ENCODE measurements at regions not wholly inside any gene's neighbourhood (a gene's known extent, or its start where the extent isn't known, plus 50 kb on each side); places are given as distances from the start of the nearest gene placed in this dataset.

DNA sequence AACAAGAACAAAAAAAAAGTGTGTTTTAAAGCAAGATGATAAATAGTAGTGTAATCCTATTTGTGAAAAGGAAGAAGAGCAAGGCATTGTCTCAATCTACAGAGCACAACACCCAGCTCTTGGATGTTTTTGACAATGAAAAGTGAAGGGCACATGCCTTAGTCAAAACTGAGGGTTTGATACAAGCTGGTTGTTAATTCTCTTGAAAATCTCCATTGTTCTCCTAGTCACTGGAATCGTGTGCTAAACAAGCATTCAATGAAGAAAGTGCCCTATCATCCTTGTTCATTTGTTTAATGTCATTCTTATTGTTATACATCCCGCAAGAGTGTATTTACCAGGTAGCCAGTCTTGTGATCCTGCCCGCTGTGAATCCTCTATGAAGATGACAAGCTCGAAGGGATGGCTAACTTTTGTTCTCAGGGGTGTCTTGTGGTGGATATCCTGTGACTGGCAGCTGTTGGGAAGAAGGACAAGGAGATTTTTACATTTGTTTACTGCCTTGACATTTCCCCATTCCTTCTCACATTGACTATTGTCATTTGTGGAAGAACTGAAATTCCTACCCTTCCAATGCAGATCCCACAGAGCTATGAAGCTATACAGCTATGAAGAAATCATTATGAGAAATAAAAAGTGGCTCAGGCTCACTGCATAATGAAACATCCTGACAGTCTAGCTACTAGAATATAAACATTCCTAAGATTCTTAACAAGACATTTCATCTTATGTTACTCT lies 175.9 kb downstream of the VGLL3 start:
- intact Hi-C loops (cut with micrococcal nuclease; ENCODE audit: unreplicated experiment), result no loop called here
- CTCF ChIA-PET, result no interaction called here
- POLR2A ChIA-PET (ENCODE audit: low non-redundant PET), result no interaction called here

DNA sequence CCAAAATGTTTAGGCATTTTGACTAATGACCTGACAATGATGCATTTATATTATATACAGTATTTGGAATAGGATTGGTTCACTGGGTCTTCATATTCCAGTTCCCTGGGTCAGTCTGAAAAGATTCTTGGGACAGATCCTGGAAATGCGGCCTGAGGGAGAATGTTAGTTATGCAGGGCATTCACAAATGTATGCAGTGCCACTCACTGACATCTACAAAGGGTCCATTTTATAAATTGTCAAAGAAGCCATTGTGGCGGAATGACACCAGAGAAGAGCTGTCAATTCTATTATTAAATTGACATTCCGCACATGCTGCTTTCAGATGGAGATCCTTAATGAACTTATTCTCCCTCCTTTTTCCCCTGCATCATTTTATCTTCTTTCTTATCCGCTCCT lies 176.6 kb downstream of the VGLL3 start:
- no peaks in the 10 kb centered on the region for H3K27me3 ChIP-seq (replicated peaks; ENCODE audit: insufficient read depth, low read depth, low read length, poor library complexity)
- DNase-seq (ENCODE audit: low spot score), result no peak
- H3K9me3 ChIP-seq (ENCODE audit: low read depth, low read length, poor library complexity, severe bottlenecking), result no peaks in the 10 kb centered on the region
- TF ChIP-seq, protein P1, sequence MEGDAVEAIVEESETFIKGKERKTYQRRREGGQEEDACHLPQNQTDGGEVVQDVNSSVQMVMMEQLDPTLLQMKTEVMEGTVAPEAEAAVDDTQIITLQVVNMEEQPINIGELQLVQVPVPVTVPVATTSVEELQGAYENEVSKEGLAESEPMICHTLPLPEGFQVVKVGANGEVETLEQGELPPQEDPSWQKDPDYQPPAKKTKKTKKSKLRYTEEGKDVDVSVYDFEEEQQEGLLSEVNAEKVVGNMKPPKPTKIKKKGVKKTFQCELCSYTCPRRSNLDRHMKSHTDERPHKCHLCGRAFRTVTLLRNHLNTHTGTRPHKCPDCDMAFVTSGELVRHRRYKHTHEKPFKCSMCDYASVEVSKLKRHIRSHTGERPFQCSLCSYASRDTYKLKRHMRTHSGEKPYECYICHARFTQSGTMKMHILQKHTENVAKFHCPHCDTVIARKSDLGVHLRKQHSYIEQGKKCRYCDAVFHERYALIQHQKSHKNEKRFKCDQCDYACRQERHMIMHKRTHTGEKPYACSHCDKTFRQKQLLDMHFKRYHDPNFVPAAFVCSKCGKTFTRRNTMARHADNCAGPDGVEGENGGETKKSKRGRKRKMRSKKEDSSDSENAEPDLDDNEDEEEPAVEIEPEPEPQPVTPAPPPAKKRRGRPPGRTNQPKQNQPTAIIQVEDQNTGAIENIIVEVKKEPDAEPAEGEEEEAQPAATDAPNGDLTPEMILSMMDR (conservative IDR thresholded peaks at IDR 0.05; ENCODE audit: low read depth, low read length), result no peak
- TF ChIP-seq EZH2 (IDR thresholded peaks at IDR 0.05; ENCODE audit: borderline replicate concordance, low read depth, low read length, poor library complexity, severe bottlenecking), result no peak
- intact Hi-C loops (cut with micrococcal nuclease; ENCODE audit: unreplicated experiment), result no loop called here
- no peak overlapping the region for H3K27ac ChIP-seq (ENCODE audit: low read depth, low read length, poor library complexity, severe bottlenecking)
- BruUV-seq (replicated peaks), result no TSS peak
- CTCF ChIA-PET, result no interaction called here
- H3K4me1 ChIP-seq (ENCODE audit: insufficient read depth, low read length, poor library complexity, severe bottlenecking), result no peaks in the 10 kb centered on the region
- no peak overlapping the region for H3K4me3 ChIP-seq (ENCODE audit: low read depth, low read length, poor library complexity, severe bottlenecking)
- POLR2A ChIA-PET (ENCODE audit: low non-redundant PET), result no interaction called here
- H3K36me3 ChIP-seq (ENCODE audit: insufficient read depth, low read length, poor library complexity, severe bottlenecking), result no peaks in the 10 kb centered on the region

More for the DNA sequence above, 175.9 kb downstream of the VGLL3 start:
- H3K9me3 ChIP-seq (ENCODE audit: low read depth, low read length, poor library complexity, severe bottlenecking), result no peaks in the 10 kb centered on the region
- no peak for DNase-seq (ENCODE audit: low spot score)
- no peak for TF ChIP-seq EZH2 (IDR thresholded peaks at IDR 0.05; ENCODE audit: borderline replicate concordance, low read depth, low read length, poor library complexity, severe bottlenecking)
- TF ChIP-seq, protein P1 (conservative IDR thresholded peaks at IDR 0.05; ENCODE audit: low read depth, low read length), result no peak
- H3K4me1 ChIP-seq (ENCODE audit: insufficient read depth, low read length, poor library complexity, severe bottlenecking), result no peaks in the 10 kb centered on the region
- H3K27me3 ChIP-seq (replicated peaks; ENCODE audit: insufficient read depth, low read depth, low read length, poor library complexity), result no peaks in the 10 kb centered on the region
- no peak overlapping the region for H3K27ac ChIP-seq (ENCODE audit: low read depth, low read length, poor library complexity, severe bottlenecking)
- no peaks in the 10 kb centered on the region for H3K36me3 ChIP-seq (ENCODE audit: insufficient read depth, low read length, poor library complexity, severe bottlenecking)
- no TSS peak for BruUV-seq (replicated peaks)
- no peak overlapping the region for H3K4me3 ChIP-seq (ENCODE audit: low read depth, low read length, poor library complexity, severe bottlenecking)

DNA sequence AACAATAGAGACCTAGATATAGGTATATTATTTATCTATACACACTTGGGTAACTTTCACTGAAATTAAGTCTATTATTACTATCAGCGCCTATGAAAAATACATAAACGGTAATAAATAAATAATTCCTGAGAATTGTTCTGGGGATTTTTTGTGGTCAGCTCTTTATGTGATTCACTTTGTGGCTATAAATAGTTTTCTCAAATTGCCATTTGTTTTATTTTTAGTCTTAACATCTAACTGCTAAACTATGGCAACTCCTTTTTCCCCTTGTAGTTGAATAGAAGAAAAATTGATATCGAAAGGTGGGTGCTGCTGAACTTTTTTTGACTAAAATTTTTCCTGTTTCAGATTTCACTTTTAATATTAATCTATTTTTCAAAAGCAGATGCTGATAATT lies 189.0 kb downstream of the VGLL3 start:
- H3K9me3 ChIP-seq (ENCODE audit: low read depth, low read length, poor library complexity, severe bottlenecking), result no peaks in the 10 kb centered on the region
- no peaks in the 10 kb centered on the region for H3K27me3 ChIP-seq (replicated peaks; ENCODE audit: insufficient read depth, low read depth, low read length, poor library complexity)
- intact Hi-C loops (cut with micrococcal nuclease; ENCODE audit: unreplicated experiment), result no loop called here
- H3K4me3 ChIP-seq (ENCODE audit: low read depth, low read length, poor library complexity, severe bottlenecking), result no peak overlapping the region
- CTCF ChIA-PET, result no interaction called here
- POLR2A ChIA-PET (ENCODE audit: low non-redundant PET), result no interaction called here
- TF ChIP-seq, protein P1 (conservative IDR thresholded peaks at IDR 0.05; ENCODE audit: low read depth, low read length), result no peak
- no peak for TF ChIP-seq EZH2 (IDR thresholded peaks at IDR 0.05; ENCODE audit: borderline replicate concordance, low read depth, low read length, poor library complexity, severe bottlenecking)
- H3K36me3 ChIP-seq (ENCODE audit: insufficient read depth, low read length, poor library complexity, severe bottlenecking), result no peaks in the 10 kb centered on the region
- H3K27ac ChIP-seq (ENCODE audit: low read depth, low read length, poor library complexity, severe bottlenecking), result no peak overlapping the region
- no peak for DNase-seq (ENCODE audit: low spot score)
- H3K4me1 ChIP-seq (ENCODE audit: insufficient read depth, low read length, poor library complexity, severe bottlenecking), result no peaks in the 10 kb centered on the region
- BruUV-seq (replicated peaks), result no TSS peak
